ENCODE measurements at regions not wholly inside any gene's neighbourhood (a gene's known extent, or its start where the extent isn't known, plus 50 kb on each side); places are given as distances from the start of the nearest gene placed in this dataset.
"Not testable (repeated sequence)": the region's sequence is repeated elsewhere in the genome, so short reads cannot be mapped to it uniquely, and the experiment has no call there.

- no peak for DNase-seq (ENCODE audit: low read depth)
Observed at GRCh38 chr18:38695559-38696280, 1130.1 kb upstream of the CELF4 start.

- DNase-seq (ENCODE audit: low read depth) = no peak
Observed at GRCh38 chr18:38693104-38693503, 1127.5 kb upstream of the CELF4 start.

GRCh38 chr18:38690626-38691025, 1125.0 kb upstream of the CELF4 start:
- DNase-seq (ENCODE audit: low read depth) = no peak

DNA sequence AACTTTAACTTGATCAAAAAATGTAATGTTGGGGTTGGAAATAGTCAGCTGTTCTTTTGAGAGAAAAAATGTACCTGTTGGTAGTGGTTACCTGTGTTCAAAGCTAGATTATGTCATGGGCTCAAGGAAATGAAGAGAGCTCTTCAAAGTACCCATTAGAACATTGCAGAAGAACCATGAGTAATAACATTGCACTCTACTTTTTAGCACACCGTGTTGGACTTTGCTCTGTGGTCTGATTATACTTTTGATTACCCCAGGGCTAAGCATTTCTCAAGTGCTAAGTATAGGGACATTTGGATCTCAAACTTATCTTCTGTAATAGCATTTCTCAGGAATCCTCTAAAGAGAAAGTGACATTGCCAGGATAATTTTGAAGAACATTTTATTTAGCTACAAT, 1122.8 kb upstream of the CELF4 start:
- no peak for DNase-seq (ENCODE audit: low read depth)

DNA sequence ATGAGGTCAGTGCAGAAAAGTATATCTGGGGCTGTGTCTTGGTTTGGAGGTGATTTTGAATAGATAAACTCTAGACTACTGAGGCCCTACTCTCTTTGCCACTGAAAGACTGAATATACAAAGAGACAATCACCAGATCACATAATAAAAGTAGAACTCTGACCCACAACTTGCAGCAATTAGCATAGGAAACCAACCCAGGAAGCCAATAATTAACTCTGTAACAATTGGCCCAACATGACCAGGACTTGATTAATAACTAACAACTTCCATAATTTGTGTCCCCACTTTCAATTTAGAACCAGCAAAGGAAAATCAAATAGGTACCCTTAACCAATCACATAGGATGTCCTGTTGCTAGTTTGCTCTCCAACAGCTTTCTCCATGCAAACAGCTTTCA, 1104.9 kb upstream of the CELF4 start:
- DNase-seq (ENCODE audit: low read depth) = no peak

GRCh38 chr18:38664929-38665328, 1099.3 kb upstream of the CELF4 start:
- DNase-seq (ENCODE audit: low read depth) = no peak

DNA sequence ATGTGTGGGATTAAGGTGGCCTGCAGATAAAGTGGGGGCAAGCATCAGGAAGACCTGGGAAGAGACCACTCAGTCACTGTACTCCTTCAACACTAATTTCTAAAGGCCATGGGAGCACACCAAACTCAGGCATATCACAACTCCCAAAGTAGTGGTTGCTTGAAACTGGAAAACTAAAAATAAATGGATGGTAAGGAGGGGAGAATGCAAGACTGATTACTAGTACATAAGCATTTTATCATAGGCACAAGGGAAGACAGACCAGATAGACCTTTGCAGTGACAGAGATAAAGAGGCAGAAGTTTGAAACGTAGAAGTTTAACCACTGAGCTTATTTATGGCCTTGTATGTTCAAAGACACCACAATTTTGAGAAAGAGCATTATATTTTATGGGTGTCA, 1098.1 kb upstream of the CELF4 start:
- no peak for DNase-seq (ENCODE audit: low read depth)

DNA sequence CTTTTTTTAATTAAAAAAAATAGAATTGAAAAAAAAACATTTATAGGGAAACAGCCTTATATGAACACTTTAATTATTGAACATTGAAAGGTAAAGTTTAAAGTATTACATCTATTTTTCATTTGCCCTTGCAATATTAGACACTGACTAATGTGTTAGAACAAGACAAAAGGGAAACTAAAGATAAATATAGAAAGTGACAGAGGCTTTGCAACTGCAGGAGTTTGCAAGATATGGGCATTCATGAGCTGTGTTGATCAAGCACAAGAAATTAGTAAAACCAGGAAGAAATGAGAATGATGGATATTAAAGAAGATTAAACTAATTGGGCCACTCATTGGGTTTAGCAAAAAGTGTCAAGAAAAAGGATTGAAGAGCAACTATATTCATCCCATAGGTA, 1097.7 kb upstream of the CELF4 start:
- DNase-seq (ENCODE audit: low read depth) = no peak

GRCh38 chr18:38654946-38655345, 1089.3 kb upstream of the CELF4 start:
- DNase-seq (ENCODE audit: low read depth) = no peak

- DNase-seq (ENCODE audit: low read depth) = no peak
Observed at GRCh38 chr18:38651736-38652135, 1086.1 kb upstream of the CELF4 start.

DNA sequence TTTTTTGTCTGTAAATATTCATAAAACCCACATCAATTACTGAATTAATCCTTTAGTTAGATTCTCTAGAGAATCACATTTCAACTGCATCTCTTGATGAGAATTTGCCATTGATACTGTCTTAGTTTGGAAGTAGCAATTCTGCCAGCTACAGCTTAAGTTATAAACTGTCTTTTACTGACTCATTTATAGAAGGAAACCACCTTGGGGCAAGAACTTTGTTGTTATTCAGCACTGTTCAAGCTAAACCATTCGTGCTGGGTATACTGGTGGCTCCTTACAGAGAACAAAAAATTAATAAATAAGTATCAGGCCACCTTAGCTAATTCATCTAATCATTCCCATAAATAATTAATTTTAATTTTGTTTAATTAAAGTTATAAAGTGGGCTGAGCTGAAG, 1082.6 kb upstream of the CELF4 start:
- no peak for DNase-seq (ENCODE audit: low read depth)

DNA sequence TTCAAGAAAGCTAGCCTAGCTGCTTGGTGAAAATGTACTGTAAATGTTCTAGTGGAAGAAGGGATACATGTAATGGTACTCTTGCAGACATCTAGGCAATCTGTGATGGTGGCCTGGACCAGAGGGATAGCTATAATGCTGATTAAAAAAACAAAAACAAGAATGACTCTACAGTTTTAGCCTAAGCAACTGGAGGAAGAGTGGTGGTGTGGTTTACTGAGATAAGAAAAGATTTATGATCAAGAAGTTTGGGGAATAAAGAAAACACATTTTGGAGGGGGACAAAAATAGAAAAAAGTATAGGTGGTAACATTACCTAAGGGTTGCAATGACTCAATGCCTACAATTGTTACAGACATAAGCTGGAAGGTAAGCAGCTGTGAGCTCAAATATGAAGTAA, 1080.7 kb upstream of the CELF4 start:
- DNase-seq (ENCODE audit: low read depth) = no peak

GRCh38 chr18:38644875-38645641, 1079.5 kb upstream of the CELF4 start:
- no peak for DNase-seq (ENCODE audit: low read depth)

- no peak for DNase-seq (ENCODE audit: low read depth)
Observed at GRCh38 chr18:38642711-38643110, 1077.1 kb upstream of the CELF4 start.

DNA sequence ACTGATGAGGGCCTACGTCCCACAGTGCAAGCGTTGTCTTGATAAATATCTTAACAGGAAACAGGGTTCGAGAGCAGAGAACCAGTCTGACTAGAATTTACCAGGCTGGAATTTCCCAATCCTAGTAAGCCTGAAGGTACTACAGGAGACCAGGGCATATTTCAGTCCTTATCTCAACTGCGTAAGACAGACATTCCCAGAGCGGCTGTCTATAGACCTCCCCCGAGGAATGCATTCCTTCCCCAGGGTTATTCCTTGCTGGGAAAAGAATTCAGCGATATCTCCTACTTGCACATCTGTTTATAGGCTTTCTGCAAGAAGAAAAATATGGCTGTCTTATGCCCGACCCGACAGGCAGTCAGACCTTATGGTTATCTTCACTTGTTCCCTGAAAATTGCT, 1074.1 kb upstream of the CELF4 start:
- DNase-seq (ENCODE audit: low read depth) = not testable (repeated sequence)

- DNase-seq (ENCODE audit: low read depth) = no peak
Observed at GRCh38 chr18:38635709-38636430, 1070.3 kb upstream of the CELF4 start.

DNA sequence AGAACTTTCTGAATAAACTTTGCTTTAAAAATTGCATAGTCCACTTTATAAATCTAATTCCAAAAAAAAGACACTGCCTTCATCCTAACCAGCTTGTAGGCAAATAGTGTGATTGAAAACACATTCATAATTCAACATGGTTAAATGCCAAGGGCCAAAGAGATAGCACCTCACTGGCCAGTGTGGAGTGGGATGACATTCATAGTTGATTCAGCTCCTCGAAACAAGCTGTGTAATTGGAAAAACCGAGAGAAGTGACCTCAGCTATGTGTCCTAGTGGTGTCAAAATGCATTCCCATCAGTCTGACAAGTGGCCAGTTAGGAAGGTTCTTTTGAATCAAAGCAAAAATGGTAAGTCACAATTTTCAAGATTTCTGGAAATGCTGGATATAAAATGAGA, 1068.5 kb upstream of the CELF4 start:
- no peak for DNase-seq (ENCODE audit: low read depth)

DNA sequence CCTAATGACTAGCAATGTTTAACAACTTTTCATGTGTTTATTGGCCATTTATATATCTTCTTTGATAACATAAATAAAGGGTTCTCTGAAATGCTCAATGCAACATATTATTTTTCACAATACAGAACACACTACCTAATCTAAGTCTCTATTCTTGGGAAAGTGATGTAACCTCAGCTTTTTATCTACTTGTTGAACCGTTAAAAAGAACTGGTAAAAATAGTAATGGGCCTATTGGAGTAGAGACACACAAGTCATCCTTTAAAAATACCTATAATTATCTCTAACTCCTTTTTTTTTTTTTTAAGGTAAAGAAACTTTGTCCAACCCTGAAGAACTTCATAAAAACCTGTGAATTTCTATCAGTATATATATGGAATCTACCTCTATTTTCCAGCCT, 1067.7 kb upstream of the CELF4 start:
- no peak for DNase-seq (ENCODE audit: low read depth)

DNA sequence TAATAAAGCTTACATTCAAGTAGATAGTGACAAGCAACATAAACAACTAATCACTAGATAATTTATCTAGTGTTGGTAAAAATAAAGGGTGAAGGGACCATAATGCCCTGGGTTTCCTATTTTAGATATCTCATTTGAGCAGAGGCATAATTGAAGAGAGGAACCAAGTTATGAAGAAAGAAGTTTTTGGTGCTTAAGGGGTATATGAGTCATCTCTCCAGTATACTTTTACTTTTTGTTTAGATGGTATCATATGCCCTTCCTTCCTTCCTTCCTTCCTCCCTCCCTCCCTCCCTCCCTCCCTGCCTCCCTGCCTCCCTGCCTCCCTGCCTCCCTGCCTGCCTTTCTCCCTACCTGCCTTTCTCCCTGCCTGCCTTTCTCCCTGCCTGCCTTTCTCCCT, 1053.5 kb upstream of the CELF4 start:
- no peak for DNase-seq (ENCODE audit: low read depth)

GRCh38 chr18:38616306-38616705, 1050.7 kb upstream of the CELF4 start:
- DNase-seq (ENCODE audit: low read depth) = no peak

DNA sequence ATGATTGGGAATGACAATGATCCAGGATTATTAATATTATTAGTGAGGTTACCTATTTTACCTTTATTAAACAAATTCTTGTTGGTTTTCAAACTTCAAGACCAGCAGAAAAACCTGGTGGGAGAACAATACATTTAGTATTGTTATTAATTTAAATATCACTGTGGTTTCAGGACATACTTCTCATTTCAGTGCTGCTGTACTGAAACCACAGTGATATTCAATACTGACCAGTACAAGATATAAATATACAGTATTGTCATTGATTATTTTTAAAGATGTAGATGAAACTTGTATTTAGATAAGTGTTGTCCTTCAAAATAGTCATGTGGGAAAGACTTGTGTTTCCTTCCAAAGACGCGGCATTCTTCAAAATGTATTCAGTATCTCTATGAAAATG, 1047.3 kb upstream of the CELF4 start:
- no peak for DNase-seq (ENCODE audit: low read depth)

DNA sequence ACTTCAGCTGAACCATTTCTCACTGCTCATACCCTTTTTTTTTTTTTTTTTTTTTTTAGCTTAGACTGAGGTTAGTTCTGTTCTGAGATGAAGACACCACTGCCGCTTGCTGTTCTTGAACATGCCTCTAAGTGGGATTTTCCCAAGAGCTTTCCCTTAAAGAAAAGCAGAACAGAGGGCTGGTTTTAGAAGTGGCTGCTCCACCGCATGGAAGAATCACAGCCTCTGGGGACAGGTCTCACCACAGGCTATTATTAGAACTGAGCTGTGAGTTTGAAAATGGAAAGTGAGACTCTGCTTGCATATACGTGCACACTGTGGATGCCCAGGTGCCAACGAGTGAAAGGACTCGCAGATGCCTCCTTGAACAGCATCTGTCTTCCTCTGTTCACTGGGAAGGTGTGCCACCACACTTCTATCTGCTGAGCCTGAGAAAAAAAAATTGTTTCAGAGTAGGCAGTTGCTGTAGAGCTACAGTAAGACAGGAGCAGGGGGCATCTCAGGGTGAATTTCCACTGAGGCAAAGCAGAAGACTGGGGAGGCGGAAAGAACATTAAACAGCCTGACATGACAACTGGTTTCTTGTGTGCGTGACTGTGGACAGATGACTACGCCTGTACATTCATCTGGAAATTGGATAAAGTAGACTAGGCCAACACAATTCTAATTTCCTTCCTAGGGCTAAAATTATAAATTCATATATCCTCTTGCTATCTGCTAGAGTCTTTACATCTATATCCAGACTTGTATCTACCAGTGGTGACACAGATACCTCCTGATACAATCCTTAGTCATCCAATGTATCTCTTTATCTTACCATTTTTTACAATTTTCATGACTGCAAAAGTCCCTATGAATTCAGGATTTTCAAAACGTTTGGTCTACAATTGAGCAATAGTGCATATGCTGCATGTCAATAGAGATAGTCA, 1045.7 kb upstream of the CELF4 start:
- no peak for DNase-seq (ENCODE audit: low read depth)

Measured in RPMI7951 (cell line).